Spleen (tissue), 7 donors: ENCODE measurements at regions not wholly inside any gene's neighbourhood (a gene's known extent, or its start where the extent isn't known, plus 50 kb on each side); places are given as distances from the start of the nearest gene placed in this dataset.

Experiments
- POLR2A ChIP-seq, 3 donors: fragments of 450-650 bp; IDR thresholded peaks; one replicate each; pipeline ENCODE4 v1.5.1; 2017; ENCODE audit warnings: antibody characterized with exemption in 3 of 3, mild to moderate bottlenecking in 1 of 3
- POLR2AphosphoS5 ChIP-seq, 3 donors: sonication (generic); formaldehyde crosslinking; IDR thresholded peaks; one replicate each; pipeline ENCODE4 v1.5.1; 2017; ENCODE audit warnings: antibody characterized with exemption in 3 of 3
- TF ChIP-seq, protein P1 (sequence below), 11 experiments: fragments of 200-600 bp in 7 of 11; fragments of 450-650 bp in 4 of 11; sonication (generic) in 4 of 11; IDR thresholded peaks in 8 of 11; conservative IDR thresholded peaks in 3 of 11; 1 replicate in 7 of 11; 2 replicates in 4 of 11; pipeline versions ENCODE4 v1.4.0 to v1.8.0; 2016 to 2021; ENCODE audit warnings: antibody characterized with exemption in 11 of 11, inconsistent platforms in 4 of 11, mild to moderate bottlenecking in 1 of 11
- donor health status: DM: no; HTN: no; CAD: no; lungs with moderate emphysema.
- donor health status: DM: no; HTN: no; CAD: no.
- donor health status: DM: no; HTN: no; CAD: no.

GRCh38 chr7:96927131-96927530 is 78.2 kb upstream of the DLX6 start:
- TF ChIP-seq, protein P1, sequence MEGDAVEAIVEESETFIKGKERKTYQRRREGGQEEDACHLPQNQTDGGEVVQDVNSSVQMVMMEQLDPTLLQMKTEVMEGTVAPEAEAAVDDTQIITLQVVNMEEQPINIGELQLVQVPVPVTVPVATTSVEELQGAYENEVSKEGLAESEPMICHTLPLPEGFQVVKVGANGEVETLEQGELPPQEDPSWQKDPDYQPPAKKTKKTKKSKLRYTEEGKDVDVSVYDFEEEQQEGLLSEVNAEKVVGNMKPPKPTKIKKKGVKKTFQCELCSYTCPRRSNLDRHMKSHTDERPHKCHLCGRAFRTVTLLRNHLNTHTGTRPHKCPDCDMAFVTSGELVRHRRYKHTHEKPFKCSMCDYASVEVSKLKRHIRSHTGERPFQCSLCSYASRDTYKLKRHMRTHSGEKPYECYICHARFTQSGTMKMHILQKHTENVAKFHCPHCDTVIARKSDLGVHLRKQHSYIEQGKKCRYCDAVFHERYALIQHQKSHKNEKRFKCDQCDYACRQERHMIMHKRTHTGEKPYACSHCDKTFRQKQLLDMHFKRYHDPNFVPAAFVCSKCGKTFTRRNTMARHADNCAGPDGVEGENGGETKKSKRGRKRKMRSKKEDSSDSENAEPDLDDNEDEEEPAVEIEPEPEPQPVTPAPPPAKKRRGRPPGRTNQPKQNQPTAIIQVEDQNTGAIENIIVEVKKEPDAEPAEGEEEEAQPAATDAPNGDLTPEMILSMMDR (IDR thresholded peaks at IDR 0.05 in 8 of 11, conservative IDR thresholded peaks at IDR 0.05 in 3 of 11), result no peak
- no peak for TF ChIP-seq POLR2A (IDR thresholded peaks at IDR 0.05)
- TF ChIP-seq POLR2AphosphoS5 (IDR thresholded peaks at IDR 0.05), result no peak
